ENCODE measurements at regions not wholly inside any gene's neighbourhood (a gene's known extent, or its start where the extent isn't known, plus 50 kb on each side); places are given as distances from the start of the nearest gene placed in this dataset.

GRCh38 chr2:147232225-147232669 lies 612.6 kb upstream of the ACVR2A start:
- no peak for DNase-seq (ENCODE audit: low read depth in 4 of 4, low spot score in 3 of 4)

DNA sequence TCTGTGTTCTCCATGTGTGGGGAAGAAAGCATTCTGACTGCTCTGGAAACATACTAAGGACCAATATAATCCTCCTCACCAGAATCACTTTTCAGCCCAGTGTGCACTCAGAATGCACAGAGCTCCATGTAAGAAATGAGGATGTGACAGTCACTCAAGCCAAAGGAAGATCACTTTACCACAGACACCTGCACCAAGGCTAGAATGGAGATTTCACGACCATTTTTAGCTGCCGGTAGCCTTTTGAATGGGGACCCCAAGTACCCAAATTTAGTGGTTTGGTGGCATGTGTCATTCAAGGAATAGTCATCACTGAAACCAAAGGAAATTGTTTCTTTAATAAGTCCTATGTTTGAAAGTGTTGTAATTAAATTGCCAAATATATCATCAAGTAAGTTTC lies 613.2 kb upstream of the ACVR2A start:
- DNase-seq (ENCODE audit: low read depth in 4 of 4, low spot score in 3 of 4), result no peak

DNA sequence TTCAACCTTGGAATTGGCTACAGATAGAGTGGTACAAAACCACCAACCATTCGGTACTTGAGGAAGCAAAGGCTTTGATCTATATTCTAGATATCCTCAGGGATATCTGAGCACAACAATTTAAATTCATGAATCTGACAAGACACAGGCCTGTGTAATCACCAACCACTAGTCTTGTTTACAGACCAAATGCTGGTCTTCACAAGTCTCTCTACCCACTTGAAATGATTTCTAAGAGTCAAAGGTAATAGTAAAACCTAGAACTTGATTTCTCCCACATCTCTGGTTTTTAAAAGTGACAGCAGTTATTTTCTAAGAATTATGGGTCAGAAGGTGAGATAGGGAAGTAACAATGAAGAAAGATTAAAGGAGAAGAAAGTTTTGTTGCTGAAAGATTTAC lies 613.7 kb upstream of the ACVR2A start:
- DNase-seq (ENCODE audit: low read depth in 4 of 4, low spot score in 3 of 4), result no peak

DNA sequence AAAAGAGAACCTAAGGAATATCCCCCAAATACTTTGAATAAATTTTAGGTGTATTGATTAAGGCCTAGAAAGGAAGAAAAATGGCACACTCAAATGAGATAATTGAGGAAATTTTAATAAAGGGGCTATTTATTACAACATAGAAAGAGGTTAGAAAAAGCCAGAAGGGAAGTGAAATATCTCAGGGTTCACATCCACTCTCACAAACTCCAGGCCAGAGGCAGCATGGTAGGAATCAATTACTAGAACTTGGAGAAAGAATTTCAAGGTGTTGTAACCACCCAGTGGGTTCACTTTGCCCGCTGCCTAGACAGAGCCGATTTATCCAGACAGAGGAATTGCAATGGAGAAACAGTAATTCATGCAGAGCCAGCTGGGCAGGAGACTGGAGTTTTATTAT lies 617.5 kb upstream of the ACVR2A start:
- DNase-seq (ENCODE audit: low read depth in 4 of 4, low spot score in 3 of 4), result no peak

DNA sequence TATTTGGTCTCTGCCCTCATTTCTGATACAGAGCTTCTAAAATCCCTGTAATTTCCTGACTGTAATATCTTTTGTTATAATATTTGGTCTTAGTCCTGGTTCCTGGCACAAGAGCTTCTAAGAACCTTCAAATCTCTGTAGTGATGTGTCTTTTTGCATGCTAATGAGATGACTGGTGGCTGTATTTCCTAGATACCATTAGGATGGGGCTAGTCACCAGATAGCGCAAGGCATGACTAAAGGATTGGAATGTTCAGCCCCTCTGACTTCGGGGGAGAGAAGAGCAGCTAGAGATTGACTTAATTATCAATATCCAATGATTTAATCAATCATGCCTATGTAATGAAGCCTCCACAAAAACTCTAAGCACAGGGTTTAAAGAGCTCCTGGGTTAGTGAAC lies 620.8 kb upstream of the ACVR2A start:
- DNase-seq (ENCODE audit: low read depth in 4 of 4, low spot score in 3 of 4), result no peak

DNA sequence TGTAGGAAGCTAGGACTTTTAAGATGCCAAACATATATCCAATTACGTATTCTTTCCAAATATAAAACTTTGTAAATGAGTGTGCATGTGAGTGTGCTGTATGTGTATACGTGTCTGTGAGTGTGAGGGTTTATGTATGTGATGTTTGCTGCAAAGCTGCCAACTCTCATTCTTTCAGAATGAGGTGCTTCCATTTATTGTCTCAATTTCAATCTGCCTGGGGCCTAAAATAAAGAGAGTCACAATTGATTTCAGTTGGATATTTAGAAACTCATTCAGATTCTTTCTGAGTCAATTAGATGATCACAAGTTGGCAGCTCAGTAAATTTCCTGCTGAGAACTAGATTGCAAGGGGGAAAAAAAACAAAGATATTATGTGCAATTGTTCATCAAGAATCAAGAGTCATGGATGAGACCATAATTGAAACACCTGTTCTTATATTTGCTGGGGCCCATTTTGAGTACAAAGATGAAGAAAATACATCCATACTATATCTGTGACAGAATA lies 621.2 kb upstream of the ACVR2A start:
- no peak for DNase-seq (ENCODE audit: low read depth in 4 of 4, low spot score in 3 of 4)

DNA sequence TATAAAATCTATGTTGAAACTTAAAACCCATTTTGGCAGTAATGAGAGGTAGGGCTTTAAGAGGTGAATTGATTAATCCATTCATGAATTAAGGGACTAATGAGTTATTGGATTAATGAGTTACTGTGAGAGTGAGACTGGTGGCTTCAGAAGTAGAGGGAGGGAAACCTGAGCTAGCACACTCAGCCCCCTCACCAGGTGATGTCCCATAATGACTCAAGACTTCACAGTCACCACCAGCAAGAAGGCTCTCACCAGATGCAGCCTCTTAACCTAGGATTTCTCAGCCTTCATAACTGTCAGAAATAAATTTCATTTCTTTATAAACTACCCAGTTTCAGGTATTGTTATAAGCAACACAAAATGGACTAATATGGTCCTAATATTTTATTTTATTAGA lies 621.7 kb upstream of the ACVR2A start:
- no peak for DNase-seq (ENCODE audit: low read depth in 4 of 4, low spot score in 3 of 4)

- no peak for DNase-seq (ENCODE audit: low read depth in 4 of 4, low spot score in 3 of 4)
These were observed 622.3 kb upstream of the ACVR2A start for GRCh38 chr2:147222506-147222905.

- DNase-seq (ENCODE audit: low read depth in 4 of 4, low spot score in 3 of 4), result no peak
These were observed 629.9 kb upstream of the ACVR2A start for GRCh38 chr2:147214914-147215313.

GRCh38 chr2:147211484-147211883 lies 633.3 kb upstream of the ACVR2A start:
- DNase-seq (ENCODE audit: low read depth in 4 of 4, low spot score in 3 of 4), result no peak

DNA sequence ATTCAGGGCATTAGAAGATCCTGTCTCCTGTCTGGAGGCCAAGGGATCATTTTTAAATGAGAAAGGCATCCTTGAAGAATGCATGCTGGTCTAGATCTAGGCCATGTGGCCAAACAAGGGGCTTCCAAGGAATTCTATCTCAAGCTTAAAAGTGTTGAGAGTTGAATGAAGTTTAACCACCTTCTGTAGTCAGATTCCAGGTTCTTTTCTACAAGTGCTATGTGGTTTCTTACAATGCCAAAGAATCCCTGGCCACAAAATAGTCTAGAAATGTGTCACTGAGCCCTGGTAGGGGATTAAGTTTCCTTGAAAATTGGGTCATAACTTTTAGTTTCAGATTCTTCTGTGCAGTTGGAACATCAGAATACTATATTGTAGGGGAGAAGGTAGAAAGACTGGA lies 640.7 kb upstream of the ACVR2A start:
- no peak for DNase-seq (ENCODE audit: low read depth in 4 of 4, low spot score in 3 of 4)

DNA sequence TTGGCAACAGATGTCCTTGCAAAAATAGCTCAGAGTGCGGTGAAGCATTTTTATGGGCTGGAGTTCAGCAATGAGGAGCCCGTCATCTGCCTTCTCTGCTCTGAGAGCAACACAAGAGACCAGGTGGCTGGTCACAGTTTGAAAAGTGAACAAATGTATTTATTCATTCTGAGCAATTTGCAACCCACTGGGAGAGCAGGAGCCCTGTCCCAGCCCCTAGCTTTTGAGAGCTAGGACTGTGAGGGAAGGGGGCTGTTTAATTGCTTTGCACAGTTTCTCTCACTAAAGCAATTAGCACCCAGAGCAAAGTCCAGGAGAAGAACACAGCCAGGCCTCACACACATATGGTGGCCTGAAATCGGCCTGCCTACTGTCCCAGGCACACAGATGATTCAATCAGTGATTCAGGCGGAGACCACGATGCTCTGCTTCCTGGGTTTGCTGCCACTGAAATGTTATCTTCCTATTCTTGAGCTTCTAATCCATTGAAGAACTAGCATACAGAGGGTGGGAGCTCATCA lies 646.1 kb upstream of the ACVR2A start:
- no peak for DNase-seq (ENCODE audit: low read depth in 4 of 4, low spot score in 3 of 4)

DNA sequence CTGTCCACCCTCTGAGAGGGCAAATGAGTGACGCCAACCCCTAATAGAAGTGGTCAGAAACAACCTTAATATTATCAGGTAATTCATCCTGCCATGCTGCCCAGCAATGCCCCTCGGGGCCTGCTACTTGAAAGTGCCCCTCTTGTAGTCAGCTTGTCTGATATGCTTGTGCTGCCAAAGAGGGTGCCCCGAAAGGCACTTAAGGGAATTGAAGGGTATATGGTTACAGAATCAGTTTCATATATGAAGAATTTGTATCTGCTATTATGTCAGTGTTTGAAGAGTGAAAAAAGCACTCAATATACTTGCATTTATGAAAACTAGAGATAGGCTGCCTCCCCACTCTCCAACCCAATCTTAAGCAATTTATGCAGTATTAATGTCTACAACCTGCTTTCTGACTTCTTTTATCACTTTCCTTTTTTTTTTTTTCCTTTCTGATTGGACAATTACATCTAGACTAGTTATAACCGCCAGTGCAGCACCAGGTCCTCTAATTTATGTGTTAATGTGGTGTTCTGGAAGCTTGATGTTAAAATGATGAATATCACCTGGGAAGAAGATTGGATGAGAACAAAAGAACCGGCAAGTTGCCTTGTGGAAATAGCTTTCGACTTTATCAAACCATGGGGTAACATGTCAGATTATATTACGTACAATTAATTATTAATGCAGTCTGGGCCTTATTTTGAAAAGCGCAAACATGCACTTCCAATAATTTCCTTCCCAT lies 646.9 kb upstream of the ACVR2A start:
- DNase-seq (ENCODE audit: low read depth in 4 of 4, low spot score in 3 of 4), result no peak

DNA sequence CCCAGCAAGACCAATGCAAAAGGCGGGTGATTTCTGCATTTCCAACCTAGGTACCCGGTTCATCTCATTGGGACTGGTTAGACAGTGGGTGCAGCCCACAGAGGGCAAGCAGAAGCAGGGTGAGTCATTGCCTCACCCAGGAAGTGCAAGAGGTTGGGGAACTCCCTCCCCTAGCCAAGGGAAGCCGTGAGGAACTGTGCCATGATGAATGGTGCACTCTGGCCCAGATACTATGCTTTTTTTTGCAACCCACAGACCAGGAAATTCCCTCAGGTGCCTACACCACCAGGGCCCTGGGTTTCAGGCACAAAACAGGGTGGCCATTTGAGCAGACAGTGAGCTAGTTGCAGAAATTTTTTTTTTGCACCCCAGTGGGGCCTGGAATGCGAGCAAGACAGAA lies 662.6 kb upstream of the ACVR2A start:
- no peak for DNase-seq (ENCODE audit: low read depth in 4 of 4, low spot score in 3 of 4)

DNA sequence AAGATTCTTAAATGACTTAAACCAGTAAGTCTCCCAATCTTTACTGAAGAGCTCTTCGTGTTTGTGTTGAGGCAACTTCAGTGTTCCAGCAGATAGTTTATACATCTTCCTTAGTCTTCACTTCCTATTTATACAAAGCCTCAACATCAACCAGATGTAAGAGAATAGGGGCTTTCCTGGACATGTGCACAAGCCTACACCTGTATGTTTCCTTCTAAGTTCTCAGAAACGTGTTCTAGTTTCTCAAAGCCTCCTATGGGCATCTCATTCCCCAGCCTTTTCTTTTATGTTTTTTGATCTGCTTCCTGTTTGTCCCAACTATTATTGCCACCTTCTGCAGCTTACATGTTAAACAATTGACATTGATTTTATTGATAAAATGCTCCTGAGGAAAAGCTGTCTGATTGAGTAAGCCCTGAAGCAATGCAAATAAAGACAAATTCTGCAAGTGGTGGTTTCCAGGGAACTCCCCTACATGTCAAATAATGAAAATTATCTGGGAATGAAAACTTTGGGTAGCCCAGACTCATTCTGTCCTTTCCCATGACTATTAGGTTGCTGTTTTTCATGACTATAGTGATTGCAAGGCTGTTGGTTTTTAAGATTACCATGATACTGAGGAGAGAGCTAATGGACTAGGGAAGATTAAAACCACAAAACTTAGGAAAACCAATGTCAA lies 663.3 kb upstream of the ACVR2A start:
- DNase-seq (ENCODE audit: low read depth in 4 of 4, low spot score in 3 of 4), result no peak

DNA sequence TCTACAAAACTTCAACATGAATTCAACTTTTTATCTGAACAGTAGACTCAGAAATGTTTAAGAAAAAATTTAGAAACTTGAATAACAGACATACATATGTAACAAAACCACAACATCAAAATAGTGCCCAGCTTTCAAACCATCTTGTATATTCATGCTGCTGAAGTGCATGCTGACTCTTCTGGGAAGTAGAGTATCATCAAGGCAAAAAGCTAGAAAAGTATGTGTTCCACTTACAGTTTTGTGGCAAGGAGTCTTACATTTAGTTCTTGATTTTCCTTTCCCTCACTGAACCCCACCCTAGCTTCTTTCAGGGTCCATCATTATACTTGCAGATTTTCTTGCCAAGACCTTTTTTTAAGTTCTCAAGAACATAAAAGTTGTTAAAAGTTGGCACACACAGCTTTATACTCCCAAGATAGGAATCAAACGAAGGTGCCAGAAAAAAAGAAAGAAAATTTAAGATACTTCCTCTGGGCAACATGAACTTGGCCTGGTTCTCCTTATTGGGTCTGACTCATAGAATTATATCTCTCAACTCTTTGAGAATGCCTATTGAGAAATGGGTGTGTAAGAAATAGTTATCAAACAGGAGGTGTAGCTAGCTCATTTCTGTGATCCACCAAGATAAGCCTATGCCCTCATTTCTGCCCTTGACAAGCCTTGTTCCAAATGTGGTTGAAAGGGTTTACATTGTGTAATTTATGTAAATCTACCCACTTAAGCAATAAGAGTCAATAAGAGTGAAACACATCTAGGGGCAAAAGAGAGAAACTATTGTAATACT lies 667.6 kb upstream of the ACVR2A start:
- DNase-seq (ENCODE audit: low read depth in 4 of 4, low spot score in 3 of 4), result no peak

DNA sequence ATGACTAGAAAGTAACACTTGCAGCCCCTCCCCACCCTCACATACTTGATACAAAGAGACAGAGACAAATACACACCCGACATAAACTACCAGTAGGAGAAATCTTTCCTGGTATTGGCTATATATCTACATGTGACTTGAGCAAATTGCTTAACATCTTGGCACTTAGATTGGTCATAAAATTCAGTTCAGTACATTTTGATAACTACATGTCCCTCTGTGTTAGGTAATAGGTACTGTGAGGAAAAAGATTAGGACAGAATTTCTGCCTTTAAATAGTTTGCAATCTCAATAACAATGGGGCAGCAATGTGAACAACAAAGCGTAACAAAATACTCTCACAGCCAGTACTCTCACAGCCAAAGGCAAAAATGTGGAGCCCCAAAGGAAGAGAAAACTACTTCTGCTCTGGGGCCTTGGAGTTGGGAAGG lies 670.0 kb upstream of the ACVR2A start:
- no peak for DNase-seq (ENCODE audit: low read depth in 4 of 4, low spot score in 3 of 4)

- DNase-seq (ENCODE audit: low read depth in 4 of 4, low spot score in 3 of 4), result no peak
These were observed 671.0 kb upstream of the ACVR2A start for GRCh38 chr2:147173798-147174197.

DNA sequence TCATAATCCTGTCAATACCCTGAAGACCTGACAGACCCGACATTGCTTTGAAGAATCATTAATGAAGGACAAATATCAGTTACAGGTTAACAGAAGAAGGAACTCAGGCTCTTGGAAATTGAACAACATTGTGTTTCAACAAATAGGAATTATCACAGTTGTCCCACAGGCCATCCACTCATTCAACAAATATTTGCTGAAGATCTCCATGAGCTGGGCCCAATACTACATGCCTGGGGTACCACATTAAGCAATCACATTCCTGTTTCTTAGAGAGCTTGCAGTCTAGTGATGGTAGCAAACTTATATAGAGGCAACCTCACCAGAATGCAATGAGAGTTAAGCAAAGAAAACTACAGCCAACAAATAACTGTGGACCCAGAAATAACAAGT lies 671.6 kb upstream of the ACVR2A start:
- DNase-seq (ENCODE audit: low read depth in 4 of 4, low spot score in 3 of 4), result no peak

DNA sequence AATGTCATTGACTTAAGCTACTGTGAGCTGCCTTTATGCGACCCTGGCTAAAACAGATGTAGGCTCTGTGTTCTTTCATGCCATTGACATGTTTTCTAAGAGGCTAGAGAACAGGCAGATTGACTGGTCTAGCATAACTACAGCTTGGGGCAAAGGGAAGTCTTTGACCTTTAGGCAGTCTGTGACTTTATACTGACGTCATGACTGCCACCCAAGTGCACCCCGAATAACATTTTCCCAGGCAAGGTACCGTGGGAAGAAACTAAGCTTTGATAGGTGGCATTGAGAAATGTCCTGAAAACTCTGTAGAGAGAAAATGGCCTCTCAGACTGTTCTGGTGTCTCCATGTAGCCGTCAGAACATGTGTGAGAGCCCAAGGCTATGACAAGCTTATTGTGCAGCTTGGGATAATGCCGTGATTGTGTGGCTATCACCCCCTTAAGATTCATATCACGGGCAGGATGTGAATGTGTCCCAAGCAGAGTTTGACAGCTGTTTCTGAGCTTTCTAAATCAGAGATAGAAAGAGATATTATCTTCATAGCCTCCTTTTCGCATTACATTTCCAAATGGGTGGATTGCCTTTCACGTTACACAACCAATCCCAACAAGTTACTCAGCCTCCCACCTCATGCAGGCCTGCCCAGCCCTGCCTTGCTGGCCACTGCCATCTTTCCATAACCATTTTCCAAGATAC lies 672.2 kb upstream of the ACVR2A start:
- DNase-seq (ENCODE audit: low read depth in 4 of 4, low spot score in 3 of 4), result no peak

DNA sequence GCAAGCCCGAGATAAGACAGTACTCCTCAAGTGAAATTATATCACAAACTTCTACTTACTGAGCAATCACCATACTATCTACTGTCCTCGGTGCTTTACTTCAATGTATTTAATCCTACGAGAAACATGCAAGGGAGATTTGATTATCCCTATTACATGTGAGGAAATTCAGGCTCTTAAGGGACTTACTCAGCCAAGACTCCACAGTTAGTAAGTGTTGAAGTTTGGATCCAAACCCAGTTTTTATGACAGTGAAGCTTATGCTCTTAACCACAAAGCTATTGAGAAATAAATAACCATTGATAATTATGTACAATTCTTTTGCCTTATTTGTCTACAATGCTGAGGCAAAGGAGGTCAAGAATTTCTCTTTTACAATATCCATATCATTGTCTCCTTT lies 672.9 kb upstream of the ACVR2A start:
- no peak for DNase-seq (ENCODE audit: low read depth in 4 of 4, low spot score in 3 of 4)
